NOMO-1 (cell line): ENCODE measurements at regions not wholly inside any gene's neighbourhood (a gene's known extent, or its start where the extent isn't known, plus 50 kb on each side); places are given as distances from the start of the nearest gene placed in this dataset.

Experiments
- DNase-seq, 2 experiments: peaks; one replicate each; lab custom pipeline; 2025; ENCODE audit not compliant: unreplicated experiment in 2 of 2; lab: John Stamatoyannopoulos, UW

- no peak for DNase-seq
Observed at GRCh38 chr12:74794522-74794921, 256.9 kb downstream of the ATXN7L3B start.

GRCh38 chr12:74801625-74802024 is 264.0 kb downstream of the ATXN7L3B start:
- DNase-seq, result no peak

GRCh38 chr12:74816398-74817175 is 279.0 kb downstream of the ATXN7L3B start:
- DNase-seq, result no peak

DNA sequence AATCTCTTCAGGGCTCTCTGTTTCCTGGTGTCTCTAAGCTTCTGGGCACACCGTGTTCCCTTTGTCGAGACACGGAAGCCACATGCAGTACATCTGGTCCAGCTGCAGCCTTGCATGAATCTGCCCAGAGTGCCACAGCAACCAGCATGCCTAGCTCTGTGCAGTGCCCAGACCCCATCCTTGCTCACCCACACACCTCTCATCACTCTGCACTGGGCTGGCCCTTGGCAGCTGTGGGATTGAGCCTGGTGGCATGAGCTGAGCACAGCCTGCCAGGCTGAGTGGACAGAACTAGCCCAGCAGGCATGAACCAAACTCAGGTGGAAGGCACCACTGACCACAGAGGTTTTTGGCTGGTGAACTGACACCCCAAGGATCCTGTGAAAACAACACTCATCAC is 279.9 kb downstream of the ATXN7L3B start:
- DNase-seq, result no peak

DNA sequence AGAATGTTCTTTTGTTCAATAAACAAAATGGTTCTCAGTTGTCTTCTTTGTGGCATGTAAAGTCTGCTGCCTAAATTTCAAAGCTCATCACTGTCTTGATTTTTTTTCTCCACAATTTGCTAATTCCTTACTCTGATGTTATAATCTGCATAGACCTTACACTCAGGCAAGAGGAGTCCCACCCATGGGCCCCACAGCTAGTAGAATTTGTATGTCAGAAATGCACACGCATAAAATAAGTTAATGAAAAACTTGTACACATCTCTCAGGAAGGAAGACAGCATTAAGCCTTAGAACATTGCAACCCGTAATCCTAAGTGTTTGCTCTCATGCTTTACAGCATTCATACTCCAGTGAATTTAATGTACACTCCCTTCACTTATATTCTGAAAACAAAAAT is 280.8 kb downstream of the ATXN7L3B start:
- DNase-seq, result no peak

DNA sequence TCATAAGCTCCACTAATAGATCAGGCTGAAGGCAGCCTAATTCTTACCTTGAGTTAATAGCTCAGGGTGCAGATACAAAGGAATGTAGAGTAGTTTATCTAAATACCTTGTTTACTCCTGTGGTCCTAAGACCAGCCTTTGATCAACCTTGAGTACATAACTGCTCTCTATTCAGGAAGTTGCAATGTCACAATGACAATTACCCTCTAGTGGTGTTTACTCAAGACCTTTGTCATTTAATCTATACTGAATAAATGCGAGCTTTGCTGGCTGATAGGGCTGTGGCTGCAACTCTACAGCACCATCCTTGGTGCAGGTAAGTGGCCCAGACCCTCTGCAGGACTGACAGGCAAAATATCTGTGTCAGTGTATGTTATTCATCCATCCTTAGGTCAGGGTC is 282.7 kb downstream of the ATXN7L3B start:
- no peak for DNase-seq

- DNase-seq, result no peak
Observed at GRCh38 chr12:74836567-74836966, 298.9 kb downstream of the ATXN7L3B start.

GRCh38 chr12:74846116-74846515 is 308.5 kb downstream of the ATXN7L3B start:
- no peak for DNase-seq

DNA sequence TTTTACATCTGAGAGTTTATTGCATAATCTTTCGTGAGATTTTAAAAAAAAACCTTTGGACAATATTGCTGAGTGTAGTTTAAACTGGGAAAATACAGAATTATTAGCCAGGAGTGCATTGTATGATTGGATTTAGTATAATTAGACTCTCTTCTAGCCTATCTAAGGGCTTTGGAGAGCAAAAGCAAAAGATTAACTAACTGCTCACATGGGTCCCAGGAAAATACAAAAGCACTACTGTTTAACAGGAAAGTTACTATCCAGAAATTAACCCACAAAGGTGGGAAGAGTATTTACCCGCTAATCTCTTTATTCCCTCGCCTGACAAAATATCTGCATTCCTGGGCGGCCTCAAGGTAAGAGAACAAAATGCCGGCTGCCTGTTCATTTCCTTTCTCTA is 309.5 kb downstream of the ATXN7L3B start:
- no peak for DNase-seq

GRCh38 chr12:74848006-74848405 is 310.4 kb downstream of the ATXN7L3B start:
- DNase-seq, result no peak

GRCh38 chr12:74849801-74850200 is 312.2 kb downstream of the ATXN7L3B start:
- DNase-seq, result no peak

DNA sequence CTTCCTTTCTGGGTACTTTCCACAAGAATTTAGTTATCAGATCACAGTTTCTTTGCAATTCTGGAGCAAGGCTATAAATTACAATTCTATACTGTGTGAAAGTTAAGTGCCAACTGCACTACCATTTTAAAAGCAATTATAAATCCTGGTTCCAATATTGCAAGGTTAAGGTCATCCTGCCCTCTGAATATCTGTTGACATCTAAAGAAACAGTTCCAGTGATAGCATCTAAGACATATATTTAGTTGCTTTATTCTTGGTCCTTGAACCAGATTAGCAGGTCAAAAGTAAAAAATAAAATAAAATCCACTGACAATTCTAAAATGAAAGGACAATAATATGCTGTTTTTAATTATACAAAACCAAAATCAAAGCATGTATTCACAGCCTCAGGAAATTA is 334.2 kb downstream of the ATXN7L3B start:
- no peak for DNase-seq

DNA sequence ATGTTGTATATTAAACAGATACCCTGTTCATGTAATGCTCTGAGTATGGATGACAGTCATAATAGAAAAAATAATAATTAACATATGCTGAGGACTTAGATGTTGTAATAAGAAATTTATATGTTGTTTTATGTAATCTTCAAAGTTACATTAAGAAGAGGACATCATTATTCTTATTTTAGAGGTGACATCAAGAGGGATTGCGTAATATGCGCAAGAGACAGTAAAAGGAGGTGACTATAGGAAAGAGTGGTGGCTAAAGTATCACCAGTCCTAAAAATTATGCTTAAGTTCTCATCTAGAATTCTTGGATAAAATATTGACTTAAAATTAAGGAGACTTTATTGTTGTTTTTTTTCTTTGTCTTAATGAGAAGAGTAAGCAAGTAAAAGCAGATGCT is 323.9 kb downstream of the KCNC2 start:
- DNase-seq, result no peak

- DNase-seq, result no peak
Observed at GRCh38 chr12:74889073-74889472, 320.6 kb downstream of the KCNC2 start.

GRCh38 chr12:74889563-74890236 is 319.9 kb downstream of the KCNC2 start:
- DNase-seq, result no peak

DNA sequence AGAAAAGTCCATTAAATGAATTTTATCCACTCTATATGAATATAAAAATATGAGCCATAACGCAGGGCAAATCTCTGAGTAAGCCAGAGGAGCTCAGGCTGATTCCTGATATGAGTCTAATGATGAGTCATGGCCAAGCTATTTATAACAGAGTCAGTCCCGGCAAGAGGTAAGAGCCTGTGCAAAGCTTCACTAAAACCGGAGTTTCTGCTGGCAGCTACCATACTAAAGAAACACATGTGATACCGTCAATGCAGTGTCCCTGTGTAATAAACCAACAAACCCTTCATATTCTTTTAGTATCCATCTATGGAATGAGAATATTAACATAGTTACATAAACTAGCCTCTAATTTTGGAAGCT is 319.4 kb downstream of the KCNC2 start:
- DNase-seq, result no peak

DNA sequence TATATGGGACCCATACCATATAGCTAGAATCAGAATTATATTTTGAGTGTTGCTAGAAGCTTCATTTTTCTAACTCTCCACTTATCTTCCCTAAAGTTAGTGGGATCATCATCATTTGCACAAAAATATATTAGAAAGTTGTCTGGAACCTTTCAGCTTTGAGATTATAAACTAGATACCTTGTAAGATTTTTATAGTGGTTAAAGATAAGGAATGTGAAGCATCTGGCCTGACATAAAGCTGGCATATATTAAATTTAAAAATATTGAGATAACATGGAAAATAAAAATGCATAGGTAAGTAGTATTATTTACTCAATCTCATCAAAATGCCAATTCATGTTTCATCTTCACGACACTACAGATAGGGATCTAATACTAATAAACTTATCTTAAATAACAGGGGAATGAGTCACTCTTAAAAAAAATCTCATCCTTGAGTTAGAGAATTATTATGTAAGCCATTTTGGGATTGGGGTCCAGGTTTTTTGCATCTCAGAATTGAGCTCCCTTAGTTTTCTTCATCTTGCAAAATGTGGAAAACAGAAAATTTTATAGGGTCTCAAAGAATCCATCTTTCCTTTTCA is 318.5 kb downstream of the KCNC2 start:
- no peak for DNase-seq

DNA sequence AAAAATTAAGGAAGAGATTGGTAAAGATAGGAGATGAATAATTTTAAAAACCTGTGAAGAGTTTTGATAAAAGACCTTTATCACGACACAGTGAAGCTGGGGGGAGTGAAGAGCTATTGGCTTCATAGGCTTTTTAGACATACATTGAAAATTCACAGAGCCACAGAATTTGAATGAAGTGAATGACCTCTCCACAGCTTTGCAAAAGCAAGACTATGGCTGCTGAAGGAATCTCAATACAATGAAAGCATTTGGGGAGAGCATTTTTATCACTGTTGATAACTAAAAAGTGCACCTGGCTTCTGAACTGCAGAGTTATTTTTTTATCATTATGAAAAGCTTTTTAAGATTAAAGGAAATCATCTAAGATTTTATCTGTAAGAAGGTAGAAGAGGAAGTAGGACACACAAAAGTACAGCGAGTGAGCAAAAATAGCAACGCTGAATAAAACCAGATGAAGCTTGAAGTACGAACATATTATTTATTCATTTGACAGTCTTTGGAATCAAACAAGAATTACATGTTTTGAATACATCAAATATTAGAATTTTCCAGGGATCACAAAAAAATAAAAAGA is 317.5 kb downstream of the KCNC2 start:
- DNase-seq, result no peak

GRCh38 chr12:74896186-74896585 is 313.5 kb downstream of the KCNC2 start:
- no peak for DNase-seq

DNA sequence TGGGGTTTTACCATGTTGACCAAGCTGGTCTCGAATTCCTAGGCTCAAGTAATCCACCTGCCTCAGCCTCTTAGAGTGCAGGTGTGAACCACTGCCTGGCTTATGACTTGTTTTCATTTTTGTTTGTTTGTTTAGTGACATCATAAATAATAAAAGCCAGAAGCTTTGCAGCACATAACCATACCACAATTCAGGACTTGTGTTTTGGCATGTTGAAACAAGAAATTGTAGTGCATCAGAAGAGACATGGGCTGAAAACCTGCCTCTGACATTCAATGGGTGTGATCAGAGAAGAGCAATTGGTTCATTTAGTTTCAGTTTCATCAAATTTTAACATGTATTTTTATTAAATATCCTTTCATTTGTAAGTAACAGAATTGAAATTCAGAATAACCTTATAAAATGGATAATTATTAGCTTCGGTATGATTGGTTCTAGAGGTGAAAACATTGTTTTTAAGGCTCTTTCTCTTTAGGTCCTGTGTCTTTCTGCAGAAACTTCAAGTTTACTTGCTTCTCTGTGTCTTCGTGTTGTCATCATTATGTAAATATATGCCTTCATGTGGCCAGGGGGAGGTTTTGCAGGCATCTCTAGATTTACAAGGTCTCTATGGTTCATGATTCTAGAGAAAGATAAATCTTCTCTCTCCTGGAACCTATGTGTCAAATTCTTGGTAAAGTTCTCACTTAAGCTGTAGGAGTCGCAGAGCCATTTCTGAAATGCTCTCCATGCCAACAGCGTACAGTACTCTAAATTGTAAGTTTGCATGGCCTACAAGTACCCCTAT is 312.0 kb downstream of the KCNC2 start:
- DNase-seq, result no peak
